GM19395 (cell line): ENCODE measurements at regions not wholly inside any gene's neighbourhood (a gene's known extent, or its start where the extent isn't known, plus 50 kb on each side); places are given as distances from the start of the nearest gene placed in this dataset.
"Not testable (repeated sequence)": the region's sequence is repeated elsewhere in the genome, so short reads cannot be mapped to it uniquely, and the experiment has no call there.

Experiments
- ATAC-seq: cut with Tn5 transposase; IDR thresholded peaks from one replicate; pipeline ENCODE4 v1.9.1; 2021; ENCODE audit warnings: mild to moderate bottlenecking, moderate library complexity; ENCODE audit not compliant: unreplicated experiment

GRCh38 chr3:137295336-137295735, 337.6 kb downstream of the IL20RB start:
- no peak for ATAC-seq

DNA sequence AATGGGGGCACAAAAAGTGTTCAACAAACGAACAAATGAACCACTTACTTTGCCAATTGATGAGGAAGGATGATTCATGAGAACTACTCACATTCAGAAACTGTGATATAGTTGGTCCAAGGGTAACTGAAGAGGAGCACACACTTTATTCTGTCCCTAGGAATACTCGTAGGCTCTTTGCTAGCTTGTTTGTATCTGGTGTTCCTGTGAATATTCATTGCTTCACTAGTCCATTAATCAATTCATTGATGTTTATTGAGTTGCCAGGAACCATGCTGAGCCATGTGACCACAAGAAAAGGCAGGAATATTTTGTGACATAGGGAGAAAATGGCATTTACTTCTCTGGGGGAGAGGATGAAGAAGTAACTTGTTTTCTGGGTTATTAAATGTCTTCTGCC, 338.3 kb downstream of the IL20RB start:
- no peak for ATAC-seq

DNA sequence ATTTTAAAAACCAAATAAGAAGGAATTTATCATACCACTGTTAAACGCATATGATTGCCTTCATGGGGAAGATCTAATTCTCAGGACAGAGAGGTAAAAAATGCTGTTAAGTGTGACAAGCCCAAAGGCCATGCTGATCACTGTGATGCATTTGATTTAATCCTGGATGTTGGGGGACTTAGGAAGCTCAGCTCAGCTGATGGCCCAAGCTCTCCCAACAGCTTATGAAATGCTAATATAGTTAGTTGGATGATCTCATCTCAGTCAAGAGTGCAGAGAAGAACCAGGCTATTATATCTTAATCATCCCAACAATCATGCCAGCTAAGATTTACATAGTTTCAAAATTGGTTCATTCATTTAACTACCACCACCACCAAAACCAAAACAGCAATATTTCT, 340.0 kb downstream of the IL20RB start:
- ATAC-seq = no peak

DNA sequence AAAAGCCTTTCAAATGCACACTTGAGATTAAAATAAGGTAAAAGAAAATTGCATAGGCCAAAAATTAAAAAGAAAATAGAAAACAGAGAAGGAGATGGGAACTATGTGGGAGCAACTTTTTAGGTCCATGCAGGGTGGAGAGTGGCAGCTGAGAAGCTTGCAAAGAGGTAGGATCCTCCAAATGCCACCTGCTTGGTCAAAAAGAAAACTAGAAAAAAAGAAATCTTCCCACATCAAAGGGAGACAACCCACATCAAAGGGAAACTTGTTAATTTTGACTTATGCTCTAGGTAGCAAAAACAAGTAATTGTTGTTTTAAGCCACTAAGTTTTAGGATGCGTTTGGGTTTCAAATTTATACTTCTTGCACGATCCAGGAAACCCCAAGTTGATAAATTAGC, 342.9 kb downstream of the IL20RB start:
- no peak for ATAC-seq

GRCh38 chr3:137304313-137305056, 346.7 kb downstream of the IL20RB start:
- no peak for ATAC-seq

GRCh38 chr3:137324114-137324513, 366.3 kb downstream of the IL20RB start:
- no peak for ATAC-seq

GRCh38 chr3:137325170-137325569, 367.4 kb downstream of the IL20RB start:
- ATAC-seq = peak; percentile 84

GRCh38 chr3:137325934-137326333, 368.2 kb downstream of the IL20RB start:
- ATAC-seq = no peak

DNA sequence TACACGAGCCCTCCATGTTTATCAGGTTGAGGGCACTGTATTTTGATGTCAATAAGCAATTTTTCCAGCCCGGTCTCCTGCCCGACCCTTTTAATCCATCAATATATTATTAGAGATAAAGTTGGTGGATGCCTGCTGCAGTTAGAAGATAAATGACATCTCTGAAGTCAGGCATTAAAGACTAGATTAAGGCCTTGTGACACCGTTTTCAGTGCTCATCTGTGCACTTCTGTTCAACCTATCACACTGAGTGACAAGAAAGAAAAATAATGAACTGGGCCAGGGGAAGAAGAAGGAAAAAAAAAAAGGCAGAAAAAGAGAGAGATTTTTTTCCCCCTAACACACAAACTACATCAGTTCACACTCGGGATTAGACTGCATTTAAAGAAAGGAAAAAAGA, 371.8 kb downstream of the IL20RB start:
- no peak for ATAC-seq

DNA sequence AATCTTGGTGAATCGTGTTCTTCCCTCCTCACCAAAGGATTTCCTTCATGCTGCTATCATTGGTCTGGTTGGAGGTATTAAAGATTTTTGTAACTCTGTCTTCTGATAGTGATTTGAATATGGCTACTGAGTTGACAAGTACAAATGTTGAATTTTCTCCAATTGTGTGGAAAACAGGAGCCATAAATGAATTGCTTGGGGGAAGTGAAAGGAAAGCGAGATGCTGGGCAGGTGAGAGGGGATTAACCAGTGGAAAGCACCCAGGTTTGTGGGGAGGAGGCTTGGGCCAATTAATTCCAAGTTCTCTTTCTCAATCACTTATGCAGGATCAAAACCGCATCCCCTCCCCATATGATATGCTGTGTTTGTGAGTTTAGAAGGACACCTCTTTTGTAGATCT, 372.5 kb downstream of the IL20RB start:
- no peak for ATAC-seq

GRCh38 chr3:137332297-137332696, 374.5 kb downstream of the IL20RB start:
- no peak for ATAC-seq

DNA sequence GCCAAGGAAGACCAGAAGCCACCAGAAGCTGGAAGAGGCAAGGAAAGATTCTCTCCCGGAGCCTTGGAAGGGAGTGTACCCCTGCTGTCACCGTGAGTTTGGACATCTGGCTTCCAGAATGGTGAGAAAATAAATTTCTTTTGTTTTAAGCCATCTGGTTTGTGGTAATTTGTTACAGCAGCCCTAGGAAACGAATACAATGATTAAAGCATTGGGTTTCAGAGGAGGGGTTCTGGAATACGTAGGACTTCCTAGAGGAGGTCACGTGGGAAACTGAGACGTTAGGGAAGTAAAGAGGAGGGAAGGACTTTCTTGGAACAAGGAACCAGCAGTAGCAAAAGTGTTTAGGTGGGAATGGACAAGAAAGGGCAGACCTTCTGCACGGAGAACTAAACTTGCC, 377.7 kb downstream of the IL20RB start:
- ATAC-seq = no peak

- not testable (repeated sequence) for ATAC-seq
Measured at GRCh38 chr3:137338400-137338799, 380.6 kb downstream of the IL20RB start.

DNA sequence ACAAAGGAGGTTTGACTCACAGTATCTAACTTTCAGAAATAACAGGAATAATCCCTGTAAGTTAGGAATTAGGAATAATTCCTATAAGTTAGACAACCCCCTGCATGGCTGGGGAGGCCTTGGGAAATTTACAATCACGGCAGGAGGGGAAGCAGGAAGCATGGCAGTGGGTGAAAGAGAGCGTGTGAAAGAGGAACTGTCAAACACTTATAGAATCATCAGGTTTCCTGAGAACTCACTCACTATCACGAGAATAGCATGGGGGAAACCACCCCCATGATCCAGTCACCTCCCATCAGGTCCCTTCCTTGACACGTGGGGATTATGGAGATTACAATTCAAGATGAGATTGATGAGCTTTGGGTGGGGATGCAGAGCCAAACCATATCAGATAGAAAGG, 385.5 kb downstream of the IL20RB start:
- no peak for ATAC-seq

DNA sequence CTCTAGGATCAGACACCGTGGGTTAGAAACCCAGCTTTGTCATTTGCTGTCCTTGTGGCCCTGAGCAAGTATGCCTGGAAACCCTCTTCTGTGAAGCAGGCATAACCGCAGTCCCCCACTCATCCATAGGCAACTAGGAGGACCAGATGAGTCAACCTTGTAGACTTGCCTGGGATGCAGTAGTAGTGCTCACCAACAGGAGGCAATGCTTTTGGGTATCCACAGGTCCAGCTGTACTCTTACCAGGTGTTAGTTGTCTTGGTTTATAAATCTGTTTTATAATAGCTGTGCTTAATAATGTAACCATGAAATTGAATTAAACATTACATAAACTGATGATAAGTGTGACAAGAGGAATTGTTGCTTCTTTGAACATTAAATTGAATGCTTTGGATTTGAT, 389.3 kb downstream of the IL20RB start:
- no peak for ATAC-seq

GRCh38 chr3:137347817-137348368, 390.1 kb downstream of the IL20RB start:
- ATAC-seq = no peak

DNA sequence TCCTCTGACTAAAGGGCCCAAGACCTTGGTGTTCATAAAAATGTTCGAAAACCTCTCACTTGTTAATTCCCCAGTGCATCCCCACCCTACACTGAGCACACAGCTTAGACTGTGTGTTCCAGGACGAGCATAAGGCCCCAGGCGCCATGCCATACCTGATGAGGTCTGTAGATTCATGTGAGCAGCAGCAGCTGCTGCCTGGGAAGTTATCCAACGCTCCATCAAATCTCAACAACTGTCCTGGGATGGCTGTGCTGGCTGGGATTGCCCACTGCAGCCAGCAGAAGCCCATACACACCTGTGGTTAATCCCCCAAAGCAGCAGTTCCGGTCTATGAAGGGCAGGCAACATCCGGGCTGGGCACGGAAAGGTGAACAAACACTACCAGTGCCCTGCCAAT, 391.2 kb downstream of the IL20RB start:
- no peak for ATAC-seq

GRCh38 chr3:137349557-137350348, 392.0 kb downstream of the IL20RB start:
- no peak for ATAC-seq

DNA sequence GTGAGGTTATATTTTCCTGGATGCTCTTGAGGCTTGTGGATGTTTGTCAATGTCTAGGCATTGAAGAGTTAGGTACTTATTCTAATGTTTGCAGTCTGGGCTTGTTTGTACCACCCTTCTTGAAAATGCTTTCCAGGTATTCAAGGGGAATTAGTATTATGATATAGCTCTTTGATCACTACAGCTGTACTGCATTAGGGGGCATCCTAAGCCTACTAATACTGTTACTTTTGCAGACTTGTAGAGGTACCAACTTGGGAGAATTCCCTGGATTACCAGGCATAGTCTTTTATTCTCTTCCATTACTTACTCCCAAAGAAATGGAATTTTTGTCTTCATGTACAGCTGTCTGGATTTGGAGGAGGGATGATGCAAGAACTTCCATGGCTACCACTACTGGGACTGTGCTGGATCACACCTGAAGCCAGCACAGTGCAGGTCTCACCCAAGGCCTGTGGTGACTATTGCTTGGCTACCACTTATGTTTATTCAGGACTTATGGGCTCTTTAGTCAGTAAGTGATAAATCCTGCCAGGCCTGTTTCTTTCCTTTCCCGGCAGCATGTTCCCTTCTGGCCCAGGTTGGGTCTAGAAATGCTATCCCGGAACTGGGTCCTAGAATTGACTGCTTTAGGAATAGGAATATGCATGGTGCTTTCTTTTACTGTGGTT, 402.9 kb downstream of the IL20RB start:
- ATAC-seq = no peak

- ATAC-seq = no peak
Measured at GRCh38 chr3:137382005-137382594, 382.0 kb upstream of the SOX14 start.

DNA sequence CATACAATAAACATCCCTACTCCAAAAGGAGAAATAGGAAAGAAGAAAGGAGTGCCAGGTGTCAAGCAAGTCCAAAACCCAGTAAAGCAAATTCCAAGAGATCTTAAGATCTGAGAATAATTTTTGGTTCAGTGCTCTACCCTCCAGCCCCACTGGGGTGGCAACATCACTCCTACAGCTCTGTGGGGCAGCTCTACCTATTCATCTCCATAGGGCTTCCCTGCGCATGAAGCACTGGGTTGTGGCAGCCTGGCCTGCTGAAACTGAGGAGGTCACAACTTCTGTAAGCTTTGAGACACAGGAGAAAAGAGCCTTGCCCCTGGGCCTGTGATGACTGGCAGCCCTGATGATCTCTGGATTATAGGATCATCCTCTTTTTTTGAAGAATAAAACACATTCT, 378.2 kb upstream of the SOX14 start:
- no peak for ATAC-seq
